ENCODE measurements at regions not wholly inside any gene's neighbourhood (a gene's known extent, or its start where the extent isn't known, plus 50 kb on each side); places are given as distances from the start of the nearest gene placed in this dataset.
"Not testable (repeated sequence)": the region's sequence is repeated elsewhere in the genome, so short reads cannot be mapped to it uniquely, and the experiment has no call there.

DNA sequence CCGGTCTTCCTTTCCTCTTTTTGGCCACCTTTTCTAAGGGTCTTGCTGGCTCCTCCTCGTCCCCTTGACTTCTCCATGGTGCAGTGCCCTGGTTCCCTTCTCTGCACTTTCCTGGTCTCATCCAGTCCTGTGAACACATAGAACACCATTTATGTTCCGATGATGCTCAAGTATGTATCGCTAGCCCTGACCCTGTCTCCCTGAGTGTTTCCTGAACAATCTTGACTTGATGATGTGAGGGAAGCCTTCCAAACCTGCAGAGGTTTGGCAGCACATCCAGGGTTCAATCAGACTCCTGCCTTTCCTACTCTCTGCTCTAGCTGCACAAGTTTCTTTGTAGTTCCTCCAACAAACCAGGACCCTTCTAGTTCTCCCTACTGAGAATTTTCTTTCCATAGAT, 132.1 kb downstream of the RGPD3 start:
- no peaks in the 10 kb centered on the region; the same call in 1 of the 2 replicates for H3K27me3 ChIP-seq (ENCODE audit: low read depth, low read length)
- no peak overlapping the region for H3K9ac ChIP-seq (ENCODE audit: low read length)
- H3K79me2 ChIP-seq (ENCODE audit: low read length), result no peaks in the 10 kb centered on the region

DNA sequence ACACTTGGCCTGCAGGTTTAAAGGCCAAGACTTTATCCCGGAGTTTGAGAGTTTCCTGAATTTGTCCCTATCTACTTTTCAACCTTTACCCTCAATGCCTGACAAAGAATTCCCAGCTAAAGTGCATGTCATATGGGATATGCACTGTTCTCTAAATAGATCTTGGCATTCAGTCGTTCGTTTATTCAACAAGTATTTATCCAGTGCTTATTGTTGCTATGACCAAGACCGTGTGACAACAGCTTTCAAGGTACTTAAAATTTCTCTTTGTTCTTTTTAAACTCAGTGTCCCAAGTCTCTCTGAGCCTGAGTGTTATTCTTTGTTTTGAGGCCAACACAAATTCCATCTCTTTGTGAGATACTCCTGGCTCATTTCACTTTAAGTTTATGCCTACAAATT, 133.4 kb downstream of the RGPD3 start:
- no peaks in the 10 kb centered on the region; the same call in 1 of the 2 replicates for H3K27me3 ChIP-seq (ENCODE audit: low read depth, low read length)
- no peaks in the 10 kb centered on the region for H3K4me1 ChIP-seq (ENCODE audit: low read length)
- H3K36me3 ChIP-seq (replicated peaks; ENCODE audit: low read depth, low read length), result no peaks in the 10 kb centered on the region
- no peak overlapping the region for H2AFZ ChIP-seq (ENCODE audit: low read depth, low read length)
- no peak overlapping the region for H3K9ac ChIP-seq (ENCODE audit: low read length)
- TF ChIP-seq EZH2phosphoT487 (IDR thresholded peaks at IDR 0.05; ENCODE audit: low read depth), result no peak
- no peaks in the 10 kb centered on the region for H3K9me3 ChIP-seq (ENCODE audit: insufficient read depth, low read length)
- no peaks in the 10 kb centered on the region for H3K79me2 ChIP-seq (ENCODE audit: low read length)
- H3K4me3 ChIP-seq (ENCODE audit: low read length), result no peak overlapping the region
- H4K20me1 ChIP-seq (ENCODE audit: insufficient read depth, low read length), result no peaks in the 10 kb centered on the region
- no peak overlapping the region for H3K4me2 ChIP-seq (ENCODE audit: low read length)
- H3K27ac ChIP-seq (ENCODE audit: low read length), result no peak overlapping the region

More for the DNA sequence above, 132.1 kb downstream of the RGPD3 start:
- no peaks in the 10 kb centered on the region for H3K36me3 ChIP-seq (replicated peaks; ENCODE audit: low read depth, low read length)
- no peak for TF ChIP-seq EZH2phosphoT487 (IDR thresholded peaks at IDR 0.05; ENCODE audit: low read depth)
- TF ChIP-seq, protein P1, sequence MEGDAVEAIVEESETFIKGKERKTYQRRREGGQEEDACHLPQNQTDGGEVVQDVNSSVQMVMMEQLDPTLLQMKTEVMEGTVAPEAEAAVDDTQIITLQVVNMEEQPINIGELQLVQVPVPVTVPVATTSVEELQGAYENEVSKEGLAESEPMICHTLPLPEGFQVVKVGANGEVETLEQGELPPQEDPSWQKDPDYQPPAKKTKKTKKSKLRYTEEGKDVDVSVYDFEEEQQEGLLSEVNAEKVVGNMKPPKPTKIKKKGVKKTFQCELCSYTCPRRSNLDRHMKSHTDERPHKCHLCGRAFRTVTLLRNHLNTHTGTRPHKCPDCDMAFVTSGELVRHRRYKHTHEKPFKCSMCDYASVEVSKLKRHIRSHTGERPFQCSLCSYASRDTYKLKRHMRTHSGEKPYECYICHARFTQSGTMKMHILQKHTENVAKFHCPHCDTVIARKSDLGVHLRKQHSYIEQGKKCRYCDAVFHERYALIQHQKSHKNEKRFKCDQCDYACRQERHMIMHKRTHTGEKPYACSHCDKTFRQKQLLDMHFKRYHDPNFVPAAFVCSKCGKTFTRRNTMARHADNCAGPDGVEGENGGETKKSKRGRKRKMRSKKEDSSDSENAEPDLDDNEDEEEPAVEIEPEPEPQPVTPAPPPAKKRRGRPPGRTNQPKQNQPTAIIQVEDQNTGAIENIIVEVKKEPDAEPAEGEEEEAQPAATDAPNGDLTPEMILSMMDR (IDR thresholded peaks at IDR 0.05; ENCODE audit: low read depth, low read length), result no peak
- no peak overlapping the region for H2AFZ ChIP-seq (ENCODE audit: low read depth, low read length)
- H4K20me1 ChIP-seq (ENCODE audit: insufficient read depth, low read length), result no peaks in the 10 kb centered on the region
- H3K4me3 ChIP-seq (ENCODE audit: low read length), result no peak overlapping the region
- H3K9me3 ChIP-seq (ENCODE audit: insufficient read depth, low read length), result no peaks in the 10 kb centered on the region
- no peak overlapping the region for H3K4me2 ChIP-seq (ENCODE audit: low read length)
- no peak overlapping the region for H3K27ac ChIP-seq (ENCODE audit: low read length)
- H3K4me1 ChIP-seq (ENCODE audit: low read length), result no peaks in the 10 kb centered on the region

DNA sequence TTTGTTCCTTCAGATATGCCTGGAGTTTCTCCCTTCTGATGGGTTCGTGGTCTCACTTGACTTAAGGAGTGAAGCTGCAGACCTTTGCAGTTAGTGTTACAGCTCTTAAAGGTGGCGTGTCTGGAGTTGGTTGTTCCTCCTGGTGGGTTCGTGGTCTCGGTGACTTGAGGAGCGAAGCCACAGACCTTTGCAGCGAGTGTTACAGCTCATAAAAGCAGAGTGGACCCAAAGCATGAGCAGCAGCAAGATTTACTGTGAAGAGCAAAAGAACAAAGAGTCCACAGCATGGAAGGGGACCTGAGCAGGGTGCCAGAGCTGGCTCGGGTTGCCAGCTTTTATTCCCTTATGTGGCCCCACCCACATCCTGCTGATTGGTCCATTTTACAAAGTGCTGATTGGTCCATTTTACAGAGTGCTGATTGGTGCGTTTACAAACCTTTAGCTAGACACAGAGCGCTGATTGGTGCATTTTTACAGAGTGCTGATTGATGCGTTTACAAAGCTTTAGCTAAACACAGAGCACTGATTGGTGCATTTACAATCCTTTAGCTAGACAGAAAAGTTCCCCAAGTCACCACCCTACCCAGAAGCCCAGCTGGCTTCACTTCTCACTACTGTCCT, 134.8 kb downstream of the RGPD3 start:
- not testable (repeated sequence) for H3K9ac ChIP-seq (ENCODE audit: low read length); H3K4me2 ChIP-seq (ENCODE audit: low read length); H3K27me3 ChIP-seq (ENCODE audit: low read depth, low read length); H4K20me1 ChIP-seq (ENCODE audit: insufficient read depth, low read length); H3K27ac ChIP-seq (ENCODE audit: low read length); H3K9me3 ChIP-seq (ENCODE audit: insufficient read depth, low read length); H3K4me3 ChIP-seq (ENCODE audit: low read length); H3K4me1 ChIP-seq (ENCODE audit: low read length); H3K36me3 ChIP-seq (replicated peaks; ENCODE audit: low read depth, low read length); H3K79me2 ChIP-seq (ENCODE audit: low read length); H2AFZ ChIP-seq (ENCODE audit: low read depth, low read length)

DNA sequence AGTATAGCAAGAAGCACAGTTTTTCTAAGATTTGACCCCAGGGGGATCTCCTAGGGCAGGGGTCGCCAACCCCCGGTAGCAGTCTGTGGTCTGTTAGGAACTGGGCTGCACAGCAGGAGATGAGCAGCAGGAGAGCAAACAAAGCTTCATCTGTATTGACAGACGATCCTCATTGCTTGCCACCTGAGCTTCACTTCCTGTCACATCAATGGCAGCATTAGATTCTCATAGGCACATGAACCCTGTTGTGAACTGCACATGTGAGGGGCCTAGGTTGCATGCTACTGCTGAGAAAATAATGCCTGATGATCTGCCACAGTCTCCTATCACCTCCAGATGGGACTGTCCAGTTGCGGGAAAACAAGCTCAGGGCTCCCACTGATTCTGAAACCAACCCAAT, 136.2 kb downstream of the RGPD3 start:
- no peaks in the 10 kb centered on the region for H3K36me3 ChIP-seq (replicated peaks; ENCODE audit: low read depth, low read length)
- no peak overlapping the region for H3K4me3 ChIP-seq (ENCODE audit: low read length)
- H3K27me3 ChIP-seq (ENCODE audit: low read depth, low read length), result no peaks in the 10 kb centered on the region; the same call in 1 of the 2 replicates
- TF ChIP-seq, protein P1 (IDR thresholded peaks at IDR 0.05; ENCODE audit: low read depth, low read length), result no peak
- no peak for TF ChIP-seq EZH2phosphoT487 (IDR thresholded peaks at IDR 0.05; ENCODE audit: low read depth)
- H3K4me1 ChIP-seq (ENCODE audit: low read length), result no peaks in the 10 kb centered on the region
- no peaks in the 10 kb centered on the region for H3K79me2 ChIP-seq (ENCODE audit: low read length)
- H4K20me1 ChIP-seq (ENCODE audit: insufficient read depth, low read length), result no peaks in the 10 kb centered on the region
- no peak overlapping the region for H2AFZ ChIP-seq (ENCODE audit: low read depth, low read length)
- no peak overlapping the region for H3K9ac ChIP-seq (ENCODE audit: low read length)
- no peak overlapping the region for H3K4me2 ChIP-seq (ENCODE audit: low read length)
- no peaks in the 10 kb centered on the region for H3K9me3 ChIP-seq (ENCODE audit: insufficient read depth, low read length)
- H3K27ac ChIP-seq (ENCODE audit: low read length), result no peak overlapping the region

DNA sequence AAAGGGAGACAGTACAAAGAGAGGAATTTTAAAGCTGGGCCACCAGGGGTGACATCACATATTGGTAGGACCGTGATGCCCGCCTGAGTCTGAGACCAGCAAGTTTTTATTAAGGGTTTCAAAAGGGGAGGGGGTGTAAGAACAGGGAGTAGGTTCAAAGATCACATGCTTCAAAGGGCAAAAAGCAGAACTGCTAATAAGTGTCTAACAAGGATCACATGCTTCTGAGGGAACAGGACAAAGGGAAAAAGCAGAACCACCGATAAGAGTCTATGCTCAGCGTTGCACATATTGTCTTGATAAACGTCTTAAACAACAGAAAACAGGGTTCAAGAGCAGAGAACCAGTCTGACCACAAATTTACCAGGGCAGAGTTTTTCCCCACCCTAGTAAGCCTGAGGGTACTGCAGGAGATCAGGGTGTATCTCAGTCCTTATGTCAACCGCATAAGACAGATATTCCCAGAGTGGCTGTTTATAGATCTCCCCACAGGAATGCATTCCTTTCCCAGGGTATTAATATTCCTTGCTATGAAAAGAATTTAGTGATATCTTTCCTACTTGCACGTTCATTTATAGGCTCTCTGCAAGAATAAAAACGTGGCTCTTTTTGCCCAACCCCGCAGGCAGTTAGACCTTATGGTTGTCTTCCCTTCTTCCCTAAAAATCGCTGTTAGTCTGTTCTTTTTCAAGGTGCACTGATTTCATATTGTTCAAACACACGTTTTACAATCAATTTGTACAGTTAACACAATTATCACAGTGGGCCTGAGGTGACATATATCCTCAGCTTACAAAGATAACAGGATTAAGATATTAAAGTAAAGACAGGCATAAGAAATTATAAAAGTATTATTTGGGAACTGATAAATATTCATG, 136.5 kb upstream of the UXS1 start:
- H2AFZ ChIP-seq (ENCODE audit: low read depth, low read length); H3K79me2 ChIP-seq (ENCODE audit: low read length); H3K9me3 ChIP-seq (ENCODE audit: insufficient read depth, low read length); H4K20me1 ChIP-seq (ENCODE audit: insufficient read depth, low read length); H3K4me1 ChIP-seq (ENCODE audit: low read length); H3K4me2 ChIP-seq (ENCODE audit: low read length); H3K27me3 ChIP-seq (ENCODE audit: low read depth, low read length); H3K36me3 ChIP-seq (replicated peaks; ENCODE audit: low read depth, low read length); H3K4me3 ChIP-seq (ENCODE audit: low read length); H3K9ac ChIP-seq (ENCODE audit: low read length); H3K27ac ChIP-seq (ENCODE audit: low read length): not testable (repeated sequence)
